ENCODE measurements at regions not wholly inside any gene's neighbourhood (a gene's known extent, or its start where the extent isn't known, plus 50 kb on each side); places are given as distances from the start of the nearest gene placed in this dataset.

DNA sequence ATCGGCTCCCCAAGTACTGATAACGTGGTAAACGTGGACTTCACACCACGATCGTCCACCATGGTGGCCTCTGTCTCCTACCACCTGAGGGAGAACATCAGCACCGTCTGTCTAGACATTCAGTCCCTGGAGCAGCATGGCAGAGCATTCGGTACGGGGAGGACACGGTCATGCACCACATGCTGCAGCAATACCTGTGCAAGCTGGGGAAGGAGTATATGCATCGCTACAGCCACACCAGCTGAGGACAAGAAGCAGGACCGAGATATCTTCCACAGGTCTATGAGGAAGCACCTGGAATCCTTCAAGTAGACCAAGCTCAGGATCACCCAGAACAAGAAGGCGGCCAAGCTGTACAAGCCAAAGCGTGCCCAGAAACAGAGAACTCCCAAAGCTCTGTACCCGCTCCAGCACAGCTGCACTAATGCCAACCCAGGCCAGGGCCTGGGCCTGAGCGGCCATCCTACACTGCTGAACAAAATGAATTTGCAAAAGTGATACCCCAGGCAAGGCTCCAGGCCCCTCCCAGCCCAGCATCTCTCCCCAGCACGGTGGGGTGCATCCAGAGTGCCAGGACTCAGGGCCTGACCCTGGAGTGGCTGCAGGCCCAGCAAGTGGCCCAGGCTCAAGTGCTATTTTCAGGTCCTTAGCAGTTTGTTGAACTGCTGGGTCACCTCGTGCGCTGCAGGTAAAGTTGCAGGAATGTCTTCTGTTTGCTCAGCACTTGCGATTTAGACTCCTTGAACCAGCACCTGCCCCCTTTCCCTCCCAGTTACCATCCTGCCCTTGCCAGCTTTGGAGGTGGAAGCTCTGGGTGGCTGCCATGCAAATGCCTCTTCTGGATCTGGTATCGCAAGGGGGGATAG, 119.3 kb upstream of the SERPIND1 start:
- no peak overlapping the region for H3K14ac ChIP-seq (replicated peaks; ENCODE audit: low read depth, low read length)
- TF ChIP-seq BHLHE40 (IDR thresholded peaks at IDR 0.05; ENCODE audit: low read depth, low read length) (no peak), MAZ (IDR thresholded peaks at IDR 0.05; ENCODE audit: borderline replicate concordance, low read depth, low read length) (no peak)
- TF ChIP-seq, protein P1, sequence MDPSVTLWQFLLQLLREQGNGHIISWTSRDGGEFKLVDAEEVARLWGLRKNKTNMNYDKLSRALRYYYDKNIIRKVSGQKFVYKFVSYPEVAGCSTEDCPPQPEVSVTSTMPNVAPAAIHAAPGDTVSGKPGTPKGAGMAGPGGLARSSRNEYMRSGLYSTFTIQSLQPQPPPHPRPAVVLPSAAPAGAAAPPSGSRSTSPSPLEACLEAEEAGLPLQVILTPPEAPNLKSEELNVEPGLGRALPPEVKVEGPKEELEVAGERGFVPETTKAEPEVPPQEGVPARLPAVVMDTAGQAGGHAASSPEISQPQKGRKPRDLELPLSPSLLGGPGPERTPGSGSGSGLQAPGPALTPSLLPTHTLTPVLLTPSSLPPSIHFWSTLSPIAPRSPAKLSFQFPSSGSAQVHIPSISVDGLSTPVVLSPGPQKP (IDR thresholded peaks at IDR 0.05; ENCODE audit: borderline replicate concordance, low read depth, low read length): no peak
- no peak overlapping the region for H3K9ac ChIP-seq (ENCODE audit: low read depth, low read length)
- H3K18ac ChIP-seq (ENCODE audit: low read depth, low read length): no peak overlapping the region
- H3K27me3 ChIP-seq (ENCODE audit: control insufficient read depth, insufficient read depth, low read length): peaks cover 26% of the 10 kb centered on the region
- POLR2A ChIA-PET (ENCODE audit: unreplicated experiment): no interaction called here
- H2BK20ac ChIP-seq (ENCODE audit: low read depth, low read length): no peak overlapping the region
- dilution Hi-C loops (cut with HindIII; ENCODE audit: low sequenced_read_pairs, unreplicated experiment): no loop called here
- ATAC-seq (ENCODE audit: low read depth): no peak
- CTCF ChIA-PET: no interaction called here
- WGBS, 2 experiments (ENCODE audit: extremely low coverage in 2 of 2, insufficient read length in 1 of 2): 69% methylated on average over 16 of the region's 20 CpGs; no CpG with 5 or more reads in 1 of the 2 experiments
- no peaks in the 10 kb centered on the region for H3K9me1 ChIP-seq (ENCODE audit: insufficient read depth, low read length)
- no peak overlapping the region for H3K4ac ChIP-seq (ENCODE audit: low read depth, low read length)
- H2BK120ac ChIP-seq (ENCODE audit: low read depth, low read length): no peak overlapping the region
- no peak overlapping the region for H4K5ac ChIP-seq (ENCODE audit: low read depth, low read length)
- no peak overlapping the region for H3K56ac ChIP-seq (ENCODE audit: extremely low read depth, insufficient read depth, low read length)
- H3K4me3 ChIP-seq (ENCODE audit: insufficient read depth, low read depth, low read length): no peak overlapping the region
- H3K36me3 ChIP-seq (ENCODE audit: control insufficient read depth, insufficient read depth, low read length): no peaks in the 10 kb centered on the region
- DNase-seq: no peak
- in situ Hi-C loops (cut with MboI; ENCODE audit: low sequenced_read_pairs): no loop called here
- H3K23ac ChIP-seq (ENCODE audit: low read depth, low read length): no peak overlapping the region; the same call in 1 of the 2 replicates
- no peaks in the 10 kb centered on the region for H4K20me1 ChIP-seq (ENCODE audit: insufficient read depth, low read length)
- no peak overlapping the region for H2BK15ac ChIP-seq (ENCODE audit: low read depth, low read length)
- no peaks in the 10 kb centered on the region for H3K79me1 ChIP-seq (ENCODE audit: low read depth in 1 of 2, low read length in 2 of 2)
- no peak overlapping the region for H3K27ac ChIP-seq (ENCODE audit: insufficient read depth, low read length)
- no peaks in the 10 kb centered on the region for H3K9me3 ChIP-seq (ENCODE audit: control insufficient read depth, insufficient read depth, low read length)
- no peak overlapping the region for H2BK5ac ChIP-seq (ENCODE audit: low read depth, low read length, poor library complexity, severe bottlenecking)
- H2AFZ ChIP-seq (replicated peaks; ENCODE audit: low read length, poor library complexity): no peak overlapping the region
- intact Hi-C loops (cut with micrococcal nuclease): no loop called here
- no peak overlapping the region for H4K91ac ChIP-seq (ENCODE audit: insufficient read depth, low read depth, low read length)
- no peak overlapping the region for H2AK9ac ChIP-seq (replicated peaks; ENCODE audit: low read depth, low read length, poor library complexity)
- H3K4me1 ChIP-seq (ENCODE audit: control insufficient read depth, insufficient read depth, low read length): no peaks in the 10 kb centered on the region
- no TSS peak for BruUV-seq (replicated peaks)
- no peak overlapping the region for H4K8ac ChIP-seq (ENCODE audit: low read depth in 2 of 2, low read length in 2 of 2)
- H3K4me2 ChIP-seq (ENCODE audit: low read depth, low read length): no peak overlapping the region
- H2AK5ac ChIP-seq (ENCODE audit: low read depth, low read length): no peak overlapping the region
